Stimulated activated CD4-positive, alpha-beta T cell treated with anti-CD3 and anti-CD28 coated beads, Interleukin-2, amount 100 ng/mL, for 4 hours (primary cell): ENCODE measurements at regions not wholly inside any gene's neighbourhood (a gene's known extent, or its start where the extent isn't known, plus 50 kb on each side); places are given as distances from the start of the nearest gene placed in this dataset.

Experiments
- DNase-seq: peaks from one replicate; pipeline ENCODE4 v3.0.0-alpha.2; 2020; ENCODE audit warnings: low read depth

- no peak for DNase-seq
These were observed 772.3 kb upstream of the GHITM start for GRCh38 chr10:83367036-83367435.

- no peak for DNase-seq
These were observed 767.4 kb upstream of the GHITM start for GRCh38 chr10:83371696-83372490.

- no peak for DNase-seq
These were observed 766.7 kb upstream of the GHITM start for GRCh38 chr10:83372646-83373045.

- DNase-seq, result no peak
These were observed 765.6 kb upstream of the GHITM start for GRCh38 chr10:83373671-83374070.

- no peak for DNase-seq
These were observed 764.6 kb upstream of the GHITM start for GRCh38 chr10:83374741-83375140.

GRCh38 chr10:83375274-83375673, 764.0 kb upstream of the GHITM start:
- DNase-seq, result no peak

GRCh38 chr10:83397806-83398205, 741.5 kb upstream of the GHITM start:
- DNase-seq, result no peak

GRCh38 chr10:83410570-83410969, 728.7 kb upstream of the GHITM start:
- no peak for DNase-seq

GRCh38 chr10:83425306-83425705, 714.0 kb upstream of the GHITM start:
- no peak for DNase-seq

GRCh38 chr10:83427101-83427500, 712.2 kb upstream of the GHITM start:
- DNase-seq, result no peak

GRCh38 chr10:83432261-83433045, 706.9 kb upstream of the GHITM start:
- DNase-seq, result no peak

GRCh38 chr10:83433705-83434104, 705.6 kb upstream of the GHITM start:
- DNase-seq, result no peak

GRCh38 chr10:83448013-83448412, 691.3 kb upstream of the GHITM start:
- DNase-seq, result no peak

- no peak for DNase-seq
These were observed 680.7 kb upstream of the GHITM start for GRCh38 chr10:83458611-83459010.

- no peak for DNase-seq
These were observed 680.2 kb upstream of the GHITM start for GRCh38 chr10:83459124-83459523.

GRCh38 chr10:83469728-83470331, 669.5 kb upstream of the GHITM start:
- no peak for DNase-seq

GRCh38 chr10:83476211-83476610, 663.1 kb upstream of the GHITM start:
- no peak for DNase-seq

- DNase-seq, result no peak
These were observed 650.1 kb upstream of the GHITM start for GRCh38 chr10:83489161-83489560.

GRCh38 chr10:83492004-83492403, 647.3 kb upstream of the GHITM start:
- no peak for DNase-seq

GRCh38 chr10:83512681-83513080, 626.6 kb upstream of the GHITM start:
- DNase-seq, result no peak

GRCh38 chr10:83515001-83515400, 624.3 kb upstream of the GHITM start:
- DNase-seq, result no peak

- DNase-seq, result no peak
These were observed 622.5 kb upstream of the GHITM start for GRCh38 chr10:83516788-83517187.

GRCh38 chr10:83517456-83517855, 621.9 kb upstream of the GHITM start:
- DNase-seq, result no peak
